KMS-11 (cell line): ENCODE measurements at regions not wholly inside any gene's neighbourhood (a gene's known extent, or its start where the extent isn't known, plus 50 kb on each side); places are given as distances from the start of the nearest gene placed in this dataset.

Experiments
- H2AFZ ChIP-seq: fragments of 200-600 bp; sonication (generic); 2 replicates; pipeline ENCODE4 v1.6.1; 2016; ENCODE audit warnings: antibody characterized with exemption, mixed run types, low read depth
- H3K27ac ChIP-seq: fragments of 200-600 bp; sonication (generic); 2 replicates; pipeline ENCODE4 v1.6.1; 2016; ENCODE audit warnings: mild to moderate bottlenecking, mixed run types
- H3K27me3 ChIP-seq: fragments of 200-600 bp; sonication (generic); 2 replicates; pipeline ENCODE4 v1.6.1; 2017; ENCODE audit warnings: mild to moderate bottlenecking, low read depth, mixed run types, moderate library complexity; ENCODE audit not compliant: insufficient read depth
- H3K36me3 ChIP-seq: fragments of 200-600 bp; sonication (generic); 2 replicates; pipeline ENCODE4 v1.6.1; 2017; ENCODE audit warnings: mild to moderate bottlenecking, mixed run types; ENCODE audit not compliant: insufficient read depth
- H3K4me1 ChIP-seq: fragments of 200-600 bp; sonication (generic); 2 replicates; pipeline ENCODE4 v1.6.1; 2016; ENCODE audit warnings: mild to moderate bottlenecking, low read depth, mixed run types; ENCODE audit not compliant: poor library complexity, severe bottlenecking
- H3K4me2 ChIP-seq: fragments of 200-600 bp; sonication (generic); 2 replicates; pipeline ENCODE4 v1.7.0; 2016; ENCODE audit warnings: mild to moderate bottlenecking, mixed run types
- H3K4me3 ChIP-seq: fragments of 200-600 bp; sonication (generic); IDR thresholded peaks from 2 replicates; pipeline ENCODE4 v1.6.1; 2017; ENCODE audit warnings: low read depth, low read length, mixed read lengths; ENCODE audit not compliant: insufficient read depth
- H3K79me2 ChIP-seq: fragments of 200-600 bp; sonication (generic); 2 replicates; pipeline ENCODE4 v1.6.1; 2016; ENCODE audit warnings: low read depth, mixed run types; ENCODE audit not compliant: insufficient read depth
- H3K9ac ChIP-seq: fragments of 200-600 bp; sonication (generic); 2 replicates; pipeline ENCODE4 v1.6.1; 2016; ENCODE audit warnings: mild to moderate bottlenecking, mixed run types
- H4K20me1 ChIP-seq: fragments of 200-600 bp; sonication (generic); 2 replicates; pipeline ENCODE4 v1.6.1; 2016; ENCODE audit warnings: mild to moderate bottlenecking, mixed run types; ENCODE audit not compliant: insufficient read depth
- TF ChIP-seq, protein P1 (sequence below): fragments of 200-600 bp; sonication (generic); conservative IDR thresholded peaks from 2 replicates; pipeline ENCODE4 v1.6.1; 2017; ENCODE audit warnings: low read depth, mild to moderate bottlenecking, antibody characterized with exemption, low read length, moderate library complexity, mixed read lengths

DNA sequence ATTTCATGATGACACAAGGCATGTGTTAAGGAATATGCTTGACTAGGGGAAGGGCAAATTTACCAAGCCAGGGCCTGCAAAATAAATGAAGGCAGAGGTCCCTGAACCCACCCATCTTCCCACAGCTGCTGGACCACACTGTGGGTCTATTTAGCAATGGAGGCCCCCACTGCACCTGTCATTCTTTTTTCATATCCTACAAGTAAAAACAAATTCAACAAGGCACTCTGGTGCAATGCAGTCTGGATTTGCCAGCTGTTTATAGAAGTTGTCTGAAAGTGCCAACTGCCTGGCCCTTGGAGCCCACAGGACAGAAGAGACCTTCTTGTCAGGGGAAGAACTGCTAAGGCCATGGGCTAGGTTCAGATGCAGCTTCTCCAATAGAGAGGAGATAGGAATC, 112.8 kb upstream of the ATL2 start:
- Histone ChIP-seq H3K9ac (no peak overlapping the region), H3K4me2 (no peak overlapping the region), H3K4me3 (no peak overlapping the region), H3K36me3 (no peaks in the 10 kb centered on the region), H3K4me1 (peaks cover 3% of the 10 kb centered on the region), H4K20me1 (no peaks in the 10 kb centered on the region), H2AFZ (no peak overlapping the region), H3K27ac (no peak overlapping the region), H3K27me3 (no peaks in the 10 kb centered on the region), H3K79me2 (no peaks in the 10 kb centered on the region)
- TF ChIP-seq, protein P1, sequence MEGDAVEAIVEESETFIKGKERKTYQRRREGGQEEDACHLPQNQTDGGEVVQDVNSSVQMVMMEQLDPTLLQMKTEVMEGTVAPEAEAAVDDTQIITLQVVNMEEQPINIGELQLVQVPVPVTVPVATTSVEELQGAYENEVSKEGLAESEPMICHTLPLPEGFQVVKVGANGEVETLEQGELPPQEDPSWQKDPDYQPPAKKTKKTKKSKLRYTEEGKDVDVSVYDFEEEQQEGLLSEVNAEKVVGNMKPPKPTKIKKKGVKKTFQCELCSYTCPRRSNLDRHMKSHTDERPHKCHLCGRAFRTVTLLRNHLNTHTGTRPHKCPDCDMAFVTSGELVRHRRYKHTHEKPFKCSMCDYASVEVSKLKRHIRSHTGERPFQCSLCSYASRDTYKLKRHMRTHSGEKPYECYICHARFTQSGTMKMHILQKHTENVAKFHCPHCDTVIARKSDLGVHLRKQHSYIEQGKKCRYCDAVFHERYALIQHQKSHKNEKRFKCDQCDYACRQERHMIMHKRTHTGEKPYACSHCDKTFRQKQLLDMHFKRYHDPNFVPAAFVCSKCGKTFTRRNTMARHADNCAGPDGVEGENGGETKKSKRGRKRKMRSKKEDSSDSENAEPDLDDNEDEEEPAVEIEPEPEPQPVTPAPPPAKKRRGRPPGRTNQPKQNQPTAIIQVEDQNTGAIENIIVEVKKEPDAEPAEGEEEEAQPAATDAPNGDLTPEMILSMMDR, result no peak

DNA sequence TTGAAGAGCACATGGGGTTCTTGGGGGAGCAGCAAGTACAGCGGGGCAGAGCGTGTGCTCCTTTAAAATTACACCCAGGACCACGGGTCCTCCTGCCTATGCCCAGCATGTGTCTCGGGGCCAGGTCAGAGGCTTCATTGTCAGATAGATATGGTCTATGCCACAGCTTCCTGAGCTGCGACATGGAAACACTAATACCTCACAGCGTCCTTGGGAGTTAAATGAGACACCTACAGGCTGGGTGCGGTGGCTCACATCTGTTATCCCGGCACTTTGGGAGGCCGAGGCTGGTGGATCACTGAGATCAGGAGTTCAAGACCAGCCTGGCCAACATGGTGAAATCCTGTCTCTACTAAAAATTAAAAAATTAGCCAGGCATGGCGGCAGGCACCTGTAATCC, 110.8 kb upstream of the ATL2 start:
- Histone ChIP-seq H3K79me2 (no peaks in the 10 kb centered on the region), H3K27me3 (no peaks in the 10 kb centered on the region), H3K4me1 (peaks cover 3% of the 10 kb centered on the region), H3K27ac (no peak overlapping the region), H3K4me3 (no peak overlapping the region), H4K20me1 (no peaks in the 10 kb centered on the region), H3K9ac (no peak overlapping the region), H3K36me3 (no peaks in the 10 kb centered on the region), H3K4me2 (no peak overlapping the region), H2AFZ (no peak overlapping the region)
- TF ChIP-seq, protein P1, result no peak

DNA sequence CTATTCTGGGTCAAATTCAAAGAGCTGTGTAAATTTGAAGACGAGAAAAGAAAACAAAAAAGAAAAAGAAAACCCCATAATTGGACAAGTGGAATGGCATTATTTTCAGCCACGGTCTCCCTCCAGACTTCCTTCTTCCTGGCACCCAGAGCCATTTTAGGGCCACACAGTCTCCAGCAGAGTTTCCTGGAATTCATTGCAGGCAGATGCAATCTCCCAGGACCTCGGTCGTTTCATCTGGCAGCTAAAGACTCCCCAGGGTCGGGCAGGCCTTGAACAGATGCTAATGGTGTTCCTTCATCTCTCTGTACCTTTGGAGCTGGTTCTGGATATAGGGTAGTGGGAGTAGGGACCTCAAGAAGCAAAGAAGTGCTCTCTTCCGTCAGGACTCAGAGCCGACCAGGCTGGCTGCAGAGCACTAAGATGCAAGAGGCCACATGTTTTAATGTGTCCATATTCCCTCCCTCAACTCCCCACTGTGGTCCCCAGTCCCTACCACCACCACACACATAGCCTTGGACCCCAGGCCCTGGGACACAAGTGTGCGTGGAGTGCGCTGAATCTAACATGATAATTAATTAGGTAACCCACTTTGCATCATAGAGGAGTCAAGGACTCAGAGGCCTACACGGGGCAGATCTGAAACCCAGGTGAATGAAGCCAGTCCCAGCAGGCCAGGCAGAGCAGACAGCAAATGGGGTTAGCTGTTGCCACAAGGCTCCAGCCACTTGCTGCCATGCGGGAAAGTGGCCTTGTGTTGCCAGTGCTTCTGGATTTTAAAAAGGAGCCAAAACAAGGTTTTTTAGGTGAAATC, 109.3 kb upstream of the ATL2 start:
- Histone ChIP-seq H3K9ac (no peak overlapping the region), H3K79me2 (no peaks in the 10 kb centered on the region), H3K27ac (no peak overlapping the region), H3K4me2 (no peak overlapping the region), H3K4me1 (peaks cover 3% of the 10 kb centered on the region), H3K27me3 (no peaks in the 10 kb centered on the region), H4K20me1 (no peaks in the 10 kb centered on the region), H3K36me3 (no peaks in the 10 kb centered on the region), H3K4me3 (no peak overlapping the region), H2AFZ (no peak overlapping the region)
- TF ChIP-seq, protein P1, result no peak

DNA sequence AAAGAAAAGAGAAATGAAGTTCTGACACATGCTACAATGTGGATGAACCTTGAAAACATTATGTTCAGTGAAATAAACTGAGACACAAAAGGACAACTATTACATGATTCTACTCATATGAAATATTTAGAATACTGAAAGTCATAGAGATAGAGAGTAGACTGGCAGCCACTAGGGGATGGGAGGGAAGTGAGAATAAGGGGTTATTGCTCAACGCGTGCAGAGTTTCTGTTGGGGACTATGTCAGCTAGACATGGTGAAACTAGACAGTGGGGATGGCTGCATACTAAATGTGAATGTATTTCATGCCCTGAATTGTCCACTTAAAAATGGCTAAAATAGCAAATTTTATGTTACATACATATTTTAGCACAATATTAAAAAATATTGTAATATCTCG, 108.7 kb upstream of the ATL2 start:
- Histone ChIP-seq H3K4me1 (peaks cover 3% of the 10 kb centered on the region), H3K27ac (no peak overlapping the region), H4K20me1 (no peaks in the 10 kb centered on the region), H3K9ac (no peak overlapping the region), H3K4me3 (no peak overlapping the region), H2AFZ (no peak overlapping the region), H3K4me2 (no peak overlapping the region), H3K79me2 (no peaks in the 10 kb centered on the region), H3K36me3 (no peaks in the 10 kb centered on the region), H3K27me3 (no peaks in the 10 kb centered on the region)
- TF ChIP-seq, protein P1, result no peak
